HG03060 (cell line): ENCODE measurements at regions not wholly inside any gene's neighbourhood (a gene's known extent, or its start where the extent isn't known, plus 50 kb on each side); places are given as distances from the start of the nearest gene placed in this dataset.

ENCODE experiments used
- ATAC-seq: cut with Tn5 transposase; IDR thresholded peaks from one replicate; pipeline ENCODE4 v1.9.1; 2021; ENCODE audit warnings: low read depth, moderate number of reproducible peaks; ENCODE audit not compliant: unreplicated experiment

DNA sequence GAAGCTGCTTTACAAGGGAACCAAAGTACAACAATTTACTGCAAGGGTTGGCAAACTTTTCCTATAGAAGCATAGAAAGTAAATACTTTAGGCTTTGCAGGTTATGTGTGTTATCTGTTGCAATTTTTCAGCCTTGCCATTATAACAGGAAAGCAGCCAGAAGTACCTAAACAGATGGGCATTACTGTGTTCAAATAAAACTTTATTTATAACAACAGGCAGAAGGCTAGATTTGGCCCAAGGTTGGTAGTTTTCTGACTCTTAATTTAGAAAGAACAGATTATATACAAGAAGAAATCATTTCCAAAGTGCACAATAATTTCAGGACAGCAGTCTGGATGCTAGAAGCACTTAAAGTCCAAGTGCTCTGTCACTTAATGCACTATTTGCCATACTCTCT is 307.1 kb downstream of the ANKRD7 start:
- no peak for ATAC-seq

DNA sequence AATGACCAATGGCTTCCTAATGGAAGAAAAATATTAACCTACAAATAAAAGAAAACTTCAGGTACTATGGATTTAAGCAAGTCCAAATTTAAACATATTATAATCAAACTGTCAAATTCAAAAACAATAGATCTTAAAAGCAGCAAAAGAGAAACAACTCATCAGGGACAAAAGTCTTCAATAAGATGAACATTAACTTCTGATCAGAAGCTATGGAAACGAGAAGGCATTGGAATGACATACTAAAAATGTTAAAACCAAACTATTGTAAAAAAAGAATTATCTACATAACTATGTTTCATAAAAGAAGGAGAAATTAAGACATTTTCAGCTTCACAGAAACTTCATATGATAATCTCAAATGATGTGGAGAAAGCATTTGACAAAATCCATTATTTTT is 334.7 kb downstream of the ANKRD7 start:
- ATAC-seq = no peak

DNA sequence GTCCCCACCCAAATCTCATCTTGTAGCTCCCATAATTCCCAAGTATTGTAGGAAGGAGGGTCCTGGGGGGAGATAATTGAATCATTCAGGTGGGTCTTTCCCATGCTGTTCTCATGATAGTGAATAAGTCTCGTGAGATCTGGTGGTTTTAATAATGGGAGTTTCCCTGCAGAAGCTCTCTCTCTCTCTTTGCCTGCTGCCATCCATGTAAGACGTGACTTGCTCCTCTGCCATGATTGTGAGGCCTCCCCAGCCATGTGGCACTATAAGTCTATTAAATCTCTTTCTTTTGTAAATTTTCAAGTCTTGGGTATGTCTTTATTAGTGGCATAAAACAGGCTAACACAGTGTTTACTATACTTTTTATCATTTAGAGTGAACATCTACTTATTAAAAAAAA is 338.8 kb downstream of the ANKRD7 start:
- ATAC-seq = no peak

DNA sequence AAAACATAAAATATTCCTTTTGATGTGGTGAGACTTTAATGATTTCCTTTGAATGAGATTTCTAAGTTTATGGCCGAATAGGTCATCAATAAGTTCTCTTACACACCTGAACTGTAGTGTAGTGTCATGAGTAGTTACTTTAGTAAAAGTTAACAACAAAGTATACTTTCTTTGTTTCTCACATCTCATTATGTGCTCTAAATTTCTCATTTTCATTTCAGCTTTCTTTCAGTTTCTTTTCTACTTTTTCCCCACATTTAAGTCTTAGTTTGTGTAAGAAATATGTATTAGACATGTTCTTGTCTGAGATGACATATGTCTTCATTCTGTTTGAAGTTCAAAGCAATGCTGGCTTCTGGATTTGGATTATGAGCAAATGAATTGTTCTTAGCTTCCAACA is 348.1 kb downstream of the ANKRD7 start:
- ATAC-seq = no peak

DNA sequence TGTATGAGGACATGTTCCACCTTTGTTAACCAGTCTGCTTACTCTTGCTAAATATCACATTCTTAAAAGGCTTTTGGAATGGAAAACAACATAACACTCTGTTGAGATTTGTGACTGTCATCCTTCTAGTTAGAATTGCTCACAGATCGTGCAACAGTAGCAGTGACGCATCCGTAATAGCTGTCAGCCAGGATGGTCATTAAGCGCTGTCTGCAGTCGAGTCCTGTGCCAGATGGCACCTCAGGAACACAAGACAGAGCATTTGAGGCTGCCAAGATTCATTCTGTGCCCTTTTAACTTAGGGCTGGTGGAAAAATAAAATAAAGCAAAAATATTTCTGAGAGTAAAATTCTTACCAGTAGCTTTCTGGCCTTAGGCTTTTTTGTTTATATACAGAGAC is 348.6 kb downstream of the ANKRD7 start:
- no peak for ATAC-seq

DNA sequence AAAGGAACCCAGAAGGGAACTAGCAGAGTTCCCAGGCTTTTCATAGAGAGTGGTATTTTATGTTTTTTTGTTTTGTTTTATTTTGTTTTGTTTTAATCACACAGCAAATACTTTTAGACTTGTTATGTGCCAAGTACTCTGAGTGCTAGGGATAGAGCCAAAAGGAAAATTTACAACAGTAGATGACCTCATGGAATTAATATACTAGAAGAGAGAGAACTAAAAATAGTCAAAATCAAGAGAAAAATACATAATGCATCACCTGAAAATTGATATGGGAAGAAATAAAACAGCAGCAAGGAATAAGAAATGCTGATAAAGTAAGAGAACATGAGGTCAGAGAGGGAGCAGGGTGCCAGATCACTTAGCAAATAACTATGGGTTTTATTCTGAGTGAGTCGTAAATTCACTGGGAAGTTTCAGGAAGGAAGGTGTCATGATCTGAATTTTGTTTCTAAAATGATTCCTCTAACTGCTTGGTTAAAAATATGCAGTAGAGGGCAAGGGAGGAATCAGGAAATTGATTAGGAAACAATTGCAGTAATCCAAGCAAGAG is 351.0 kb downstream of the ANKRD7 start:
- no peak for ATAC-seq

DNA sequence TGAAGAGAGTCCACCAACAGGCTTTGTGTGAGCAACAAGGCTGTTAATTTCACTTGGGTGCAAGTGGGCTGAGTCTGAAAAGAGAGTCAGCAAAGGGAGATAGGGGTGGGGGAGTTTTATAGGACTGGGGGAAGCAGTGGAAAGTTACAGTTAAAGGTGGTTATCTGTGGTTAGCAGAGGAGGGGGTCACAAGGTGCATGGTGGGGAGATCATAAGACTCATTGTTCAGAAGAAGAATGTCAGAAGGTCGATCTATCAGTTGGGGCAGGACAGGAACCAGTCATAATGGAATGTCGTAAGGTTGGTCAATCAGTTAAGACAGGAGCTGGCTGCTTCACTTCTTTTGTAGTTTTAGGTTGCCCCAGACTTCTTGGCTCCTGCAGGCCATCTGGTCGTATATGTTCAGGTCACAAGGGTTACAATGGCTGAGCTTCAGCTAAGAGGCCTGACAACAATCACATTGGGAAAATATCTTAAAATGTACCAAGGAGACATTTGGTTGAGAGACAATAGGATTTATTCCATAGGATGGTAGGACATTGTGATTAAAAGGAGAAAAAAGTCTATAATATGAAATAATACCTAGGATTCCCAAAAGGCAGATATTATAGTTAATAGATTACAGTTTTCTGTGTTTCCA is 356.4 kb downstream of the ANKRD7 start:
- no peak for ATAC-seq

DNA sequence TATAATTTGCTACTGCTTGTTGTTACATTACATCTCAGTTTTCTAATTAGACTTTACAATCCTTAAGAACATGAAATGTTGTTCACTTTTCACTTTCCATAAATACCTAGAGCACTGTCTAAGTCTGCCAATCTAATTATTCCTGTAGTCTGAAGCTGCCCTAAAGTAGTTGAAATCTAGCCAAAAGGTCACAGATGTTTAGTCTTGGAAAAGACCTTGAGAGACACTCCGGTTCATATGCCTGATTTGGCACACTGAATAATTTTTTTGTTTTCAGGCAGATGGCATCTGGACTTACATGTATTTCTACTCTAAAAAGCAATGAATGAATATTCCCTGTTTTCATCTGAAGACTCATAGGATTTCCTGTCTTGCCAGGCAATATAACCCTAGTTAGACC is 359.1 kb downstream of the ANKRD7 start:
- no peak for ATAC-seq

DNA sequence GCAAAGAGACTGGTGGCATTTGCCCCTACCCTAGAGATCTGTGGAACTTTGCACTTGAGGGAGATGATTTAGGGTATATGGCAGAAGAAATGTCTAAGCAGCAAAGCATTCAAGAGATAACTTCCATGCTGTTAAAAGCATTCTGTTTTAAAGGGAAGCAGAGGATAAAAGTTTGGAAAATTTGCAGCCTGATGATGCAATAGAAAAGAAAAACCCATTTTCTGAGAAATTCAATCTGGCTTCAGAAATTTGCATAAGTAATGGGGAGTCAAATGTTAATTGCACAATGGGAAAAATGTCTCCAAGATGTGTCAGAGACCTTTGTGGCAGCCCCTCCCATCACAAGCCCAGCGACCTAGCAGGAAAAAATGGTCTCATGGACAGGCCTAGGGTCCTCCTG is 361.7 kb downstream of the ANKRD7 start:
- ATAC-seq = no peak

DNA sequence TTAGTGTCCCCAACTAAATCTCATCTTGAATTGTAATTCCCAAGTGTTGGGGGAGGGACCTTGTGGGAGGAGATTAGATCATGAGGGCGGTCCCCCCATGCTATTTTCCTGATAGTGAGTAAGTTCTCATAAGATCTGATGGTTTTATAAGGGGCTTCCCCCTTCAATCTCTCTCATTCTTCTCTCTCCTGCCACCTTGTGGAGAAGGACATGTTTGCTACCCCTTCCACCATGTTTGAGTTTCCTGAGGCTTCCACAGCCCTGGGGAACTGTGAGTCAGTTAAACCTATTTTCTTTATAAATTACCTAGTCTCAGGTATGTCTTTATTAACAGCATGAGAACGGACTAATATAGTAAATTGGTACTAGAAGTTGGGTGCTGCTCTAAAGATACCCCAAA is 365.6 kb downstream of the ANKRD7 start:
- ATAC-seq = peak; percentile 69

DNA sequence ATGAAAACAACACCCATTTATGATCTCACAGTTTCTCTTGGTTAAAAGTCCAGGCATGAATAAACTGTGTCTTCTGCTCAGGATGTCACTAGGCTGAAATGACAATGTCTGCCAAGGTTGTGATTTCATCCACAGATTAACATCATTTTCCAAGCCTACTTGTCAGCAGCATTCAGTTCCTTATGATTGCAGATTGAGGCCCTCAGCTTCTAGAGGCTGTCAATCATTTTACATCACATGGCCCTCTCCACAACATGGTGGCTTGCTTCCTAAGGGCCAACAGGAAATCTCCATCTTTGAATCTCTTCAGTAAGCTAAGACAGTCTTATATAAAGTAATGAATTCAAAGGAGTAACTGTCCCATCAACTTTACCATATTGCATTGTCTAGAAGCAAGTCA is 377.6 kb downstream of the ANKRD7 start:
- no peak for ATAC-seq

DNA sequence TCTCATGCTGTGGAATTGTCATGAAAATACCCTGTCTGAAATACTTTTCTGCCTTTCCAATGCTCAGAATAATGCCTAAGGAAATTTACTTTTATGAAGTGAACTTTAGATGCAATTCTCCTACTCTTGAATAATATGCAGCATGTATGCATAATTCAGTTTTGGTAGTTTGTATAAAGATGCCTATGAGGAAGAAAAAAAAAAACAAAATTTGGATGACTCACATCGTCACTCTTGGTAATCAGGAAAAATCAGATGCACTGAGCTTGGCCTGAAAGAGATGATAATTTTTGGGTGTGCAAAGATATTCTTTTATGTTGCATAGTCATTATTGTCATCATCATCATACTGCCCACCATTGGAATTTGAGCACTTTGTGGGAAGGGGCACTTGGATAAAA is 382.1 kb downstream of the ANKRD7 start:
- ATAC-seq = no peak

DNA sequence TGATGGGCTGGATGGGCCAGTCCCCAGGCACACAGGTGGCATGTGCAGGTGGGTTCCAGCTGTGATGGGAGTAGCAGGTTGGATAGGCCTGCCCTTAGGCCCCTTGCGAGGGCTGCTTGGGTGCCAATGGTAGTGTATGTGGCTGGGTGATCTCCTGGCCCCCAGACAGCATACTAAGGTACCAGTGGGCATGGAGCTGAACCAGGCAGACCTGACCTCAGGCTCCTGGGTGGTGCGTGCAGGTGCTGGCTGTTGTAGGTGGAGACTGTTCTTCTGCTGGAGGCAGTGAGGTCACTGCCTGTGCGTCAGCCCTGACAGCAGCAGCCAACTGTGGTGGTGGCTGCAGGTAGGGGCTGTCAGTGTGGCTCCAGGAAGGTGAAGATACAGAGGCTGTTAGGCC is 384.7 kb downstream of the ANKRD7 start:
- ATAC-seq = no peak

DNA sequence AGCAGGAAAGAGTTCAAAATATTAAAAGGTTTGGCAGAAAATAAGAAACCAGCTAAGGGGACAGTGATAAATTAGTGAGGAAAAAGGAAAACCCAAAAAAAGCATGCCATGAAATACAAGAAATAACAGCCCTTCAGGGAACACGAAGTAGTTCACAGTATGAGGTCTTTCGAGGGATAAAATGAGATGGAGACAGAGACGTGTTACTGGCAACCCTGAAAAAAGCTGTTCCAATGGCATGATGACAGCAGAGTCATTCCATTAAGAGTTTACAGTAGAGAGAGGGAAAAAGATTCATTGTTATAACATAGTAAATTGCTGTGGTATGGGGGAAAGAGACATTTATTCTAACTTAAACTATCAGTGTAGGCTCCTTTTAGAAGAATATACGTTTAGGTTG is 391.2 kb downstream of the ANKRD7 start:
- no peak for ATAC-seq

DNA sequence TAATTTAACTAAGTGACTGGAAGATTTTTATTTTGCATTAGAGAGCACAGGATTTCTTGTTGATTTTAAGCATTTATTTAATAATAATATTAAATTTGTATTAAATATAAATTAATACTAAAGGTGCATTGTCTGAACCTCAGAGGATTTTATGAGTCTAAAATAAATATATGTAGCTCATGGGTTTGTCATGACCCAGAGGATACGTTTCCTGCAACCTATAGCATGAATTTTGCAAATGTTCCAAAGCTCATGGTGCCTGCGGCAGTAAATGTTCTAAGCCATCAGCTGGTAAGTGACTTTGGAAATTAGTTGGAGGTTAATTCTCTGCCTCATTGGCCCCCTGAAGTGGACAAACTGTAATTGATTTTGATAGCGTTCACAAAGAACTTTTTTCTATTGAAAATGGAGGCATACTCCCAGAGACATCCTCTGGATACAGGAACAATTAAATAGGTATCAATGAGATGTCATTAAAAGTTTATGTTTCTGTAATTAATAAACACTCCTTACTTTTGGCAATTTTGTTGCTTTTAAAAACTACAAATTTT is 397.4 kb downstream of the ANKRD7 start:
- no peak for ATAC-seq

DNA sequence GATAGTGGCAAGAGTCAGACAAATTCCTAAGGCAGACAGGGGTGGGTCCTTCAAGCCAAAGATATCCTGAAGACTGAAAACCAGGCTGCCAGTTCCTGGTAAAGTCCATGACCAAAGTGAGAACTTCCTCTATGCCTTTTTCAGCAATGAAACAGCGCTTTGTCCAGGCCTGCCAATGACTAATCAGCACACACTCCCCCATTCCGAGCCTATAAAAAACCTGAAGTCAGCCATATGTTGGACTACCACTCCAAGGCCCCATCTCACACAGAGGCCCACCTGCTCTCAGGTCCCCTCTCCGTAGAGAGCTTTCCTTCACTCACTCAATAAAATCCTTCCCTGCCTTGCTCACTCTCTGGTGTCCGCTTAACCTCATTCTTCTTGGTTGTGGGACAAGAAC is 402.2 kb downstream of the ANKRD7 start:
- no peak for ATAC-seq

DNA sequence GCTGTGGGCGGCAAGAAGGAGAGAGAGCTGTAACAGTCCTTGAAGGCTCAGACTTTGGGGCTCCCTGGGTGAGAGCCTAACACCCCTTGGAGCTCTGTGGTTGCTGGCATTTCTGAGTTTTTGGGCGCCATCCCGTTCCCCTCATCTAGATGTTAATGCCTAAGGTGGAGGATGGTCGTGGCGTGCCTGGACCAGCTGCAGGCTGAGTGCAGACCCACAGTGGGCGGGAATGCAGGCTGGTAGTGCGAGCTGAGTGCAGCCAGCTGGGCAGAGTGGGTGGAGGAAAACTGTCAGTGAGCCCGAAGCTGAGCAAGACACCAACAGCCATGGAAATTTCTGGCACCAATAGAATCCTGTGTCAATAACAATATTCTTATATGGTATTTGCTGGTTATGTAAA is 403.0 kb downstream of the ANKRD7 start:
- no peak for ATAC-seq

DNA sequence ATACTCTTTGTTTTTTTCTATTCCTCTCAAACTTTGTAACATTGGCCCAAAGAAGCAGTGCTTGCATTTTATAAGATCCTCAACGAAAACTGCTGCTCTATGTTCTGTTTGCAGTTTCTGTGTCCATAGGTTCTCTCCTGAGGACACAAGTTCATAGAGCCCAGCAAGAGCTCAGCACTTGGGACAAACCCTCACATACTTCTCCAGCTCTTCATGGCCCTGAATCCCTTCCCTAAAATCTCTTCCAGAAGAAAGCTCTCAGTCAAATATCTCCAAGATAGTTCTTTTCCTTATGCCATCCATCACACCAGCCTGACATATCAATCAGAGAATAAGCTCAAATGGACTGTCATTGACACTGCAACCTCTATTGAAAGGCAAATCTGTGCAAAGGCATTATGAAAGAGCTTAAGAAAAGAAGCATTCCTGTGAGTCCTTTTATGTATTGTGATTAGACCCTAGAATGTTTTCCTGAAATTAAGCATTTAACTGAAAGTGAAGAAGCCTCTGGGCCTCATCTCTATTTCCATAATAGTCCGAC is 405.5 kb downstream of the ANKRD7 start:
- ATAC-seq = no peak

DNA sequence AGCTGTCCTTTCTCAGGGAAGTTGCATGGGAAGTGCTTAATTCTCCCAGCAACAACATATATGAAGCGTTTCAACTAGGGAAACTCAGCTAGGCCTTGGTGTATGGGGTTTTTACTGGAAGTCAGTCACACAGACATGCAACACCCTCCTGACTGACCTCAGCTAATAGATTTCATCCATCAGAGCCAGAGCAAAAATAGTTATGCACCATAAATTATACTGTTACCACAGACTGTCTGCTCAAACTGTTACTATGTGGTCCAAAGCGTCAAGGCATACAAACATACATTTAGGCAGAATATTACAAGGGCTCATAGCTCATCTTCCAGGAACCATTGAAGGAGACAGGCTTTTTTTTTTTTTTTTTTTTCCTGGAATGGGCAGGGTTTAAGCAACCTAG is 417.9 kb downstream of the ANKRD7 start:
- no peak for ATAC-seq

DNA sequence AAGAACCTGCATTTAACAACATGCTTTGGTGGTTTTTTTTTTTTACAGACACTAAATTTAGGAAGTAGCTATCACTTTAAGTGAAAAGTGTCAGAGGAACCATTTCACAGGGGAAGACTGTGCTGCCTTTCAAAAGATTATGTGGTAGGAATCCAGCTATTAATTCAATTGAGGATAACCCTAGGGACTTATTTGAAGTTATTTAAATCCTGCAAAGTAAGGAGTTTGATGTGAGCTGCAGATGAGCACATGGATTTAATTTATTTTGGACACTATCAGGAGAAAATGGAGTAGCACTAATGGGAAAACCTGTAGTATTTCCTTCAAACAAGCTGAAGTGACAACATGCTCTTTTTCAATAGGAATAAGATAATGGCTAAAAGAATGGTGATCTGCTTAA is 419.8 kb downstream of the ANKRD7 start:
- no peak for ATAC-seq

DNA sequence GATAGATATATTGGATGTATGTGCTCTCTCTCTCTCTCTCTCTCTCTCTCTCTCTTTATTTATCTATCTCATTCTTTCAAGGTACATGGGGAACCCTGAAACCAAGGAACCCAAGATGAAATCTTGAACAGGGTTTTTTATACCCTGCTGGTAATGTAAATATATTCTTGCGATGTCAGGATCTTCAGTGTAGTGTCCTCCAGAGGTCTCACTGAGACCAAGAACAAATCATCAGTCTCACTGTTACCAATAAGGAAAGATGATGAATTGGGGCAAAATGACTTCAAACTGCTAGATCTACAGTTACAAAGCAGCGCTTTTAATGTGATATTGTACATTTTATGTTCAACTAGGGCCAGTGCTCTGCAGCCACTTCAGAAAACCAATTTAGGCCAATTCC is 423.5 kb downstream of the ANKRD7 start:
- ATAC-seq = no peak

DNA sequence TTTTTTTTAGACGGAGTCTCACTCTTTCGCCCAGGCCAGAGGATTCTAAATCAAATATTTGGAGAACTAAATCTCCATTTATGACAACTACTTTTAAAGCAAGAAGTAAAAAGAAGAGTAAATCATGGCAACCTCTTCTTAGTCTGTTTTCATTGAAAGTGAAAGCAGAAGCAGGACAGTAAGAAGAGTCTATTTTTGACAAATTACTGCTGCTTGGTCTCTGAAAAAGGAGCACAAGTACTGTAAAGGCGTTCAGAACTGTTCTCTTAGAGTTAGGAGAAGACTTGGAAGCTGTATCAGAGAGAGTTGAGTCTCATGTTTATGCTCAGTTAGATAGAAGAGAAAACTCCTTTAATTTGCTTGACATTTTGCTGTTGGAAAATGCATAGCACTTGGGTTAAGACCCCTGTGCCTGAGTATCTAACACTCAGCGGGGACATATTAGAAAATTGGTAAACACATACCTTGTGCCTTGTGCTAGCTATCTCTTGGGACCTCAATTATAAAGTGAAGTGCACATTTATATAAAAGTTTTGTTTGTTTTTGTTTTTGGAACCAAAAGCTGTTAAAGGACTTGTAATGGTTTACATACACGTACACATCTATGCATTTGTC is 433.0 kb downstream of the ANKRD7 start:
- ATAC-seq = peak; percentile 78
